ENCODE measurements at regions not wholly inside any gene's neighbourhood (a gene's known extent, or its start where the extent isn't known, plus 50 kb on each side); places are given as distances from the start of the nearest gene placed in this dataset.

- ChIA-PET POLR2A (no interaction called here), CTCF (no interaction called here)
- Mint-ChIP-seq H3K36me3 (no peaks in the 10 kb centered on the region), H3K9me3 (peaks cover 0 to 13% (median 5%) of the 10 kb centered on the region in 5 donors), H3K4me3 (no peak overlapping the region), H3K4me1 (peaks cover 0 to 1% (median 0%) of the 10 kb centered on the region in 3 donors), H3K27ac (no peak overlapping the region), H3K27me3 (no peaks in the 10 kb centered on the region)
- H3K36me3 ChIP-seq (ENCODE audit: insufficient read depth, low read length), result no peaks in the 10 kb centered on the region
- no peaks in the 10 kb centered on the region for H3K27me3 ChIP-seq (ENCODE audit: insufficient read depth, low read length, poor library complexity, severe bottlenecking)
- no peak overlapping the region for H3K27ac ChIP-seq (ENCODE audit: low read depth, low read length)
- DNase-seq, result no peak
- no peak overlapping the region for H3K4me3 ChIP-seq (ENCODE audit: low read length)
- H3K4me1 ChIP-seq (ENCODE audit: insufficient read depth, low read length), result no peaks in the 10 kb centered on the region
- no peaks in the 10 kb centered on the region for H3K9me3 ChIP-seq (ENCODE audit: low read length)
Observed at GRCh38 chr5:2905741-2906140, 154.3 kb upstream of the IRX2 start.

DNA sequence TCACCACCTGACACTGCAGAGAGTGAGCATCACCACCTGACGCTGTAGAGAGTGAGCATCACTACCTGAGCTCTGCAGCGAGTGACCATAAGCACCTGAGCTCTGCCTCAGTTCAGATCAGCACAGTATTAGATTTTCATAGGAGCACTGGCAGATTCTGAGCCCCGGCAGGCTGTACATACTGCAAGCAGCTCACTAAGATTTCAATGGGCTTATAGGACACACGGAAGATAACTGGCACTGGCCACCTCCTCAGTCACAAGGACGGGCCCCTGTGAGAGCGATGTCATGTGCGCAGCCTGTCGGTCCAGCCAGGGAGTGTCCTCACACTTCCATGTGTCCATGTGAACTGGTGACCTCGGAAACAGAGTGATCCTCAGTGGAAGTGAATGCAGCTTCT is 153.5 kb upstream of the IRX2 start:
- Histone ChIP-seq H3K36me3 (ENCODE audit: insufficient read depth, low read length) (no peaks in the 10 kb centered on the region), H3K9me3 (ENCODE audit: low read length) (no peaks in the 10 kb centered on the region), H3K27me3 (ENCODE audit: insufficient read depth, low read length, poor library complexity, severe bottlenecking) (no peaks in the 10 kb centered on the region), H3K27ac (ENCODE audit: low read depth, low read length) (no peak overlapping the region), H3K4me3 (ENCODE audit: low read length) (no peak overlapping the region), H3K4me1 (ENCODE audit: insufficient read depth, low read length) (no peaks in the 10 kb centered on the region)
- H3K4me1 Mint-ChIP-seq, result peaks cover 0 to 1% (median 0%) of the 10 kb centered on the region in 3 donors
- H3K27ac Mint-ChIP-seq, result no peak overlapping the region
- no peak overlapping the region for H3K4me3 Mint-ChIP-seq
- no peaks in the 10 kb centered on the region for H3K36me3 Mint-ChIP-seq
- CTCF ChIA-PET, result no interaction called here
- H3K27me3 Mint-ChIP-seq, result no peaks in the 10 kb centered on the region
- H3K9me3 Mint-ChIP-seq, result peaks cover 0 to 13% (median 7%) of the 10 kb centered on the region in 5 donors
- no peak for DNase-seq
- POLR2A ChIA-PET, result no interaction called here

GRCh38 chr5:2904399-2904798 is 152.9 kb upstream of the IRX2 start:
- POLR2A ChIA-PET, result no interaction called here

DNA sequence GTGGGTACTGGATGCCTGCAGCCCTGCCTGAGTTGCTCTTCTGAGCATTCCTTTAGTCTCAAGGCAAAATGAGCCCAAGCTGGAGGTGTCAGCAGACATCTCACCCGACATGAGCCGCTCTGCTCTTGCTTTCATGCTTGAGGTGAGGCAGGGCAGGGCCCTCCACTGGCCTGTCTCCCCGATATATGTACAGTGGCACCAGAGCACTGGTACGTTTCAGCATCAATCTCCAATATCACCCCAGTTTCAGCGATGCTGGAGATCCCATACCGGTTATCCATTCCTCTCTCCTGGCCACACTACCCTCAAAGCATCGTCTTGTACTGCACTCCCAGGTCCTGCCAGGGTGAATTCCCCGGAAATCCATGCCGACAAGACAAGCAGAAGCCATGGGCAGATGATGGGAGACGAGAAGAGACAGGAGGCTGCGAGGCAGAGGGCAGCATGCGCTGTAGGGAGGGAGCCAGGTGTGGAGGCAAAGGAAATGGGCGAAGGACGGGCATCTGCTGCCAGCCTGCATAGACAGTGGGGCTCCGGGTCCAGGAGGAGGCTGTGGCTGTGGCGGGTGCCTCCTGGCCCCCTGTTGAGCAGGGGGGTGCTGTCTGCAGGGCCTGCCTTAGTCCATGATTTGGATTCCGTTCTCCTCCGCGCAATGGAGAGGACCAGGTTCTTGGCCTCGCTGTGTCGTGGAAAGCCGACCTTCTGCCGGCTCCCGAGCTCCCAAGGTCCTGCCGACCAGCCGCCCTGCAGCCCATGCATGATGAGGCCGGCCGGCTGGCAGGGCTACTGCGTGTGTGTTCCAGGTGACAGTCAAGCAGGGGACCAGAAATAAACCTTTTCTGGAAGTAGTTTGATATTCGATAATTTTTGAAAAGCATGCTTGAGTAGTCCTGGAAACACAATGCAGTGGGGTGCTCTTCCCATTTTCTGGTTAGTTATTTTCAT is 152.2 kb upstream of the IRX2 start:
- peaks cover 0 to 1% (median 0%) of the 10 kb centered on the region in 3 donors for H3K4me1 Mint-ChIP-seq
- H3K4me3 Mint-ChIP-seq, result no peak overlapping the region
- no peak for DNase-seq
- H3K9me3 ChIP-seq (ENCODE audit: low read length), result no peaks in the 10 kb centered on the region
- H3K36me3 Mint-ChIP-seq, result no peaks in the 10 kb centered on the region
- no peaks in the 10 kb centered on the region for H3K4me1 ChIP-seq (ENCODE audit: insufficient read depth, low read length)
- POLR2A ChIA-PET, result no interaction called here
- H3K36me3 ChIP-seq (ENCODE audit: insufficient read depth, low read length), result no peaks in the 10 kb centered on the region
- H3K9me3 Mint-ChIP-seq, result peaks cover 0 to 13% (median 7%) of the 10 kb centered on the region in 5 donors
- no peak overlapping the region for H3K27ac Mint-ChIP-seq
- H3K27ac ChIP-seq (ENCODE audit: low read depth, low read length), result no peak overlapping the region
- no peaks in the 10 kb centered on the region for H3K27me3 Mint-ChIP-seq
- H3K4me3 ChIP-seq (ENCODE audit: low read length), result no peak overlapping the region
- CTCF ChIA-PET, result no interaction called here
- no peaks in the 10 kb centered on the region for H3K27me3 ChIP-seq (ENCODE audit: insufficient read depth, low read length, poor library complexity, severe bottlenecking)

More at GRCh38 chr5:2904399-2904798, 152.9 kb upstream of the IRX2 start:
- H3K4me3 ChIP-seq (ENCODE audit: low read length), result no peak overlapping the region
- H3K9me3 ChIP-seq (ENCODE audit: low read length), result no peaks in the 10 kb centered on the region
- H3K9me3 Mint-ChIP-seq, result peaks cover 0 to 13% (median 7%) of the 10 kb centered on the region in 5 donors
- peaks cover 0 to 1% (median 0%) of the 10 kb centered on the region in 3 donors for H3K4me1 Mint-ChIP-seq
- H3K27ac ChIP-seq (ENCODE audit: low read depth, low read length), result no peak overlapping the region
- no peak overlapping the region for H3K27ac Mint-ChIP-seq
- DNase-seq, result no peak
- H3K36me3 Mint-ChIP-seq, result no peaks in the 10 kb centered on the region
- no peaks in the 10 kb centered on the region for H3K4me1 ChIP-seq (ENCODE audit: insufficient read depth, low read length)
- no peak overlapping the region for H3K4me3 Mint-ChIP-seq
- H3K27me3 Mint-ChIP-seq, result no peaks in the 10 kb centered on the region
- CTCF ChIA-PET, result no interaction called here
- no peaks in the 10 kb centered on the region for H3K27me3 ChIP-seq (ENCODE audit: insufficient read depth, low read length, poor library complexity, severe bottlenecking)
- H3K36me3 ChIP-seq (ENCODE audit: insufficient read depth, low read length), result no peaks in the 10 kb centered on the region

- Histone ChIP-seq H3K36me3 (ENCODE audit: insufficient read depth, low read length) (no peaks in the 10 kb centered on the region), H3K27ac (ENCODE audit: low read depth, low read length) (no peak overlapping the region), H3K9me3 (ENCODE audit: low read length) (no peaks in the 10 kb centered on the region), H3K27me3 (ENCODE audit: insufficient read depth, low read length, poor library complexity, severe bottlenecking) (no peaks in the 10 kb centered on the region), H3K4me1 (ENCODE audit: insufficient read depth, low read length) (no peaks in the 10 kb centered on the region), H3K4me3 (ENCODE audit: low read length) (no peak overlapping the region)
- Mint-ChIP-seq H3K27ac (no peak overlapping the region), H3K9me3 (peaks cover 0 to 13% (median 9%) of the 10 kb centered on the region in 5 donors), H3K27me3 (no peaks in the 10 kb centered on the region), H3K4me1 (peaks cover 0 to 1% (median 0%) of the 10 kb centered on the region in 3 donors), H3K36me3 (no peaks in the 10 kb centered on the region), H3K4me3 (no peak overlapping the region)
- ChIA-PET POLR2A (no interaction called here), CTCF (no interaction called here)
- no peak for DNase-seq
Observed at GRCh38 chr5:2902742-2903297, 151.3 kb upstream of the IRX2 start.

DNA sequence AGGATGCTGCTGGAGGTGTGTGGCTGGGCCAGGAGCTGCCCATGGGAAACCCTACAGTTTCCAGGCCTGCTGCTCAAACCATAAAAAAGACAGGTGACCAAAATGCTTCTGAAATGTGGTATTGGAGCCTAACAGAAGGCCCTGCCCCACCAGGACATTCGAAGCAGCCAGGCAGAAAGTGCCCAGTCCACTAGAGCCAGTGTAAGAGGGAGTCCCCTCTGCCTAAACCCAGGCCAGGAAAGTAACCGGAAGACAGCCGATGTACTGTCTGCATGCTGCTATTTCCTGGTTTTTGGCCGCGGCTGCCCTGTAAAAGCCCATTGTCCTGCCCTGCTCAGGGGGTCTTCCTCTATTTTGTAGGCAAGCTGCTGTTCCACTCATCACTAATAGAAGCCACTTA is 150.7 kb upstream of the IRX2 start:
- Histone ChIP-seq H3K27me3 (ENCODE audit: insufficient read depth, low read length, poor library complexity, severe bottlenecking) (no peaks in the 10 kb centered on the region), H3K4me1 (ENCODE audit: insufficient read depth, low read length) (no peaks in the 10 kb centered on the region), H3K4me3 (ENCODE audit: low read length) (no peak overlapping the region), H3K27ac (ENCODE audit: low read depth, low read length) (no peak overlapping the region), H3K9me3 (ENCODE audit: low read length) (no peaks in the 10 kb centered on the region), H3K36me3 (ENCODE audit: insufficient read depth, low read length) (no peaks in the 10 kb centered on the region)
- H3K9me3 Mint-ChIP-seq, result peaks cover 0 to 13% (median 9%) of the 10 kb centered on the region in 5 donors
- H3K27me3 Mint-ChIP-seq, result no peaks in the 10 kb centered on the region
- H3K27ac Mint-ChIP-seq, result no peak overlapping the region
- ChIA-PET POLR2A (no interaction called here), CTCF (no interaction called here)
- peaks cover 0 to 1% (median 0%) of the 10 kb centered on the region in 3 donors for H3K4me1 Mint-ChIP-seq
- H3K4me3 Mint-ChIP-seq, result no peak overlapping the region
- no peaks in the 10 kb centered on the region for H3K36me3 Mint-ChIP-seq
- DNase-seq, result no peak

GRCh38 chr5:2901511-2901910 is 150.0 kb upstream of the IRX2 start:
- H3K4me3 ChIP-seq (ENCODE audit: low read length), result no peak overlapping the region
- H3K36me3 ChIP-seq (ENCODE audit: insufficient read depth, low read length), result no peaks in the 10 kb centered on the region
- no peaks in the 10 kb centered on the region for H3K27me3 Mint-ChIP-seq
- H3K27ac ChIP-seq (ENCODE audit: low read depth, low read length), result no peak overlapping the region
- no peaks in the 10 kb centered on the region for H3K36me3 Mint-ChIP-seq
- H3K4me1 Mint-ChIP-seq, result peaks cover 0 to 1% (median 0%) of the 10 kb centered on the region in 3 donors
- DNase-seq, result no peak
- ChIA-PET POLR2A (no interaction called here), CTCF (no interaction called here)
- no peaks in the 10 kb centered on the region for H3K27me3 ChIP-seq (ENCODE audit: insufficient read depth, low read length, poor library complexity, severe bottlenecking)
- H3K4me1 ChIP-seq (ENCODE audit: insufficient read depth, low read length), result no peaks in the 10 kb centered on the region
- H3K27ac Mint-ChIP-seq, result no peak overlapping the region
- H3K9me3 Mint-ChIP-seq, result peaks cover 0 to 10% (median 9%) of the 10 kb centered on the region in 5 donors
- H3K9me3 ChIP-seq (ENCODE audit: low read length), result no peaks in the 10 kb centered on the region
- H3K4me3 Mint-ChIP-seq, result no peak overlapping the region

- H3K4me1 Mint-ChIP-seq, result peaks cover 0 to 1% (median 0%) of the 10 kb centered on the region in 3 donors
- peaks cover 0 to 9% (median 8%) of the 10 kb centered on the region in 5 donors for H3K9me3 Mint-ChIP-seq
- no peaks in the 10 kb centered on the region for H3K36me3 Mint-ChIP-seq
- no peak overlapping the region for H3K4me3 Mint-ChIP-seq
- H3K4me1 ChIP-seq (ENCODE audit: insufficient read depth, low read length), result no peaks in the 10 kb centered on the region
- POLR2A ChIA-PET, result no interaction called here
- no peaks in the 10 kb centered on the region for H3K9me3 ChIP-seq (ENCODE audit: low read length)
- CTCF ChIA-PET, result no interaction called here
- no peak overlapping the region for H3K4me3 ChIP-seq (ENCODE audit: low read length)
- H3K27me3 Mint-ChIP-seq, result no peaks in the 10 kb centered on the region
- DNase-seq, result no peak
- H3K36me3 ChIP-seq (ENCODE audit: insufficient read depth, low read length), result no peaks in the 10 kb centered on the region
- no peak overlapping the region for H3K27ac Mint-ChIP-seq
- H3K27ac ChIP-seq (ENCODE audit: low read depth, low read length), result no peak overlapping the region
- no peaks in the 10 kb centered on the region for H3K27me3 ChIP-seq (ENCODE audit: insufficient read depth, low read length, poor library complexity, severe bottlenecking)
Observed at GRCh38 chr5:2901096-2901495, 149.6 kb upstream of the IRX2 start.

Measured in CD8-positive, alpha-beta memory T cell (primary cell).